GM23338 (cell line): ENCODE measurements at regions not wholly inside any gene's neighbourhood (a gene's known extent, or its start where the extent isn't known, plus 50 kb on each side); places are given as distances from the start of the nearest gene placed in this dataset.

Experiments used
- ATAC-seq: fragments of 200-7000 bp; cut with Tn5 transposase; 3 replicates; pipeline ENCODE4 v1.9.1; 2020
- DNase-seq: peaks from one replicate; pipeline ENCODE4 v3.0.0-alpha.2; 2015; ENCODE audit warnings: low spot score
- H2AFZ ChIP-seq: fragments of 200-600 bp; sonication (generic); 2 replicates; pipeline ENCODE4 v1.8.0; 2016; ENCODE audit warnings: antibody characterized with exemption, mild to moderate bottlenecking, moderate library complexity
- H3F3A ChIP-seq: fragments of 200-600 bp; sonication (generic); replicated peaks from 2 replicates; pipeline ENCODE4 v1.8.0; 2017; ENCODE audit warnings: antibody characterized with exemption, mixed run types, low read depth
- H3K27ac ChIP-seq: fragments of 200-600 bp; sonication (generic); 2 replicates; pipeline ENCODE4 v1.6.1; 2016; ENCODE audit warnings: low read depth
- H3K27me3 ChIP-seq: fragments of 200-600 bp; sonication (generic); 2 replicates; pipeline ENCODE4 v1.8.0; 2016; ENCODE audit warnings: mild to moderate bottlenecking, mixed run types, moderate library complexity; ENCODE audit not compliant: insufficient read depth
- H3K36me3 ChIP-seq: fragments of 200-600 bp; sonication (generic); 2 replicates; pipeline ENCODE4 v1.8.0; 2016; ENCODE audit warnings: mild to moderate bottlenecking; ENCODE audit not compliant: insufficient read depth
- H3K4me1 ChIP-seq: fragments of 200-600 bp; sonication (generic); 2 replicates; pipeline ENCODE4 v1.8.0; 2016; ENCODE audit warnings: mild to moderate bottlenecking, moderate library complexity; ENCODE audit not compliant: insufficient read depth
- H3K4me2 ChIP-seq: fragments of 200-600 bp; sonication (generic); 2 replicates; pipeline ENCODE4 v1.7.1; 2017; ENCODE audit warnings: mixed run types
- H3K4me3 ChIP-seq: fragments of 200-600 bp; sonication (generic); 2 replicates; pipeline ENCODE4 v1.6.1; 2016; ENCODE audit warnings: mixed run types
- H3K79me2 ChIP-seq: fragments of 200-600 bp; sonication (generic); replicated peaks from 2 replicates; pipeline ENCODE4 v1.8.0; 2017; ENCODE audit warnings: mild to moderate bottlenecking; ENCODE audit not compliant: insufficient read depth
- H3K9me2 ChIP-seq: fragments of 200-600 bp; sonication (generic); 2 replicates; pipeline ENCODE4 v1.8.0; 2017; ENCODE audit not compliant: insufficient read depth
- H4K20me1 ChIP-seq: fragments of 200-600 bp; sonication (generic); replicated peaks from 2 replicates; pipeline ENCODE4 v1.8.0; 2017; ENCODE audit warnings: mild to moderate bottlenecking; ENCODE audit not compliant: insufficient read depth
- H3K27ac Mint-ChIP-seq: 2 replicates; pipeline ENCODE4 v1.8.0; 2020; ENCODE audit warnings: inconsistent platforms, mild to moderate bottlenecking, moderate library complexity, mixed read lengths
- H3K27me3 Mint-ChIP-seq: 3 replicates; pipeline ENCODE4 v1.8.0; 2022; ENCODE audit warnings: low read depth, mild to moderate bottlenecking, moderate library complexity, mixed read lengths, inconsistent platforms; ENCODE audit not compliant: insufficient read depth, poor library complexity
- H3K36me3 Mint-ChIP-seq: 3 replicates; pipeline ENCODE4 v1.8.0; 2021; ENCODE audit warnings: low read depth, mild to moderate bottlenecking, inconsistent platforms, moderate library complexity, mixed read lengths
- H3K4me1 Mint-ChIP-seq: 3 replicates; pipeline ENCODE4 v1.8.0; 2020; ENCODE audit warnings: mild to moderate bottlenecking, inconsistent platforms, mixed read lengths
- H3K4me3 Mint-ChIP-seq: 3 replicates; pipeline ENCODE4 v1.8.0; 2021; ENCODE audit warnings: moderate library complexity, mild to moderate bottlenecking, inconsistent platforms, mixed read lengths
- H3K9me3 Mint-ChIP-seq: 3 replicates; pipeline ENCODE4 v1.8.0; 2020; ENCODE audit warnings: moderate library complexity, mild to moderate bottlenecking, inconsistent platforms, mixed read lengths
- CREB1 ChIP-seq: fragments of 250-450 bp; sonication (Bioruptor Pico); IDR thresholded peaks from 2 replicates; pipeline ENCODE4 v1.5.0; 2020; ENCODE audit warnings: low read depth, mild to moderate bottlenecking, moderate library complexity
- CTCF ChIP-seq, 2 experiments: fragments of 200-600 bp in 1 of 2; sonication (generic) in 1 of 2; conservative IDR thresholded peaks; 2 replicates each; pipeline versions ENCODE4 v1.5.1 to v1.6.1; 2016 to 2017; ENCODE audit warnings: antibody characterized with exemption in 2 of 2, low read depth in 2 of 2, mild to moderate bottlenecking in 2 of 2, moderate library complexity in 1 of 2
- EZH2 ChIP-seq: fragments of 200-600 bp; sonication (generic); IDR thresholded peaks from one replicate; pipeline ENCODE4 v1.8.0; 2017; ENCODE audit warnings: antibody characterized with exemption, mild to moderate bottlenecking, low read depth; ENCODE audit not compliant: unreplicated experiment
- EZH2phosphoT487 ChIP-seq: fragments of 200-600 bp; sonication (generic); IDR thresholded peaks from one replicate; pipeline ENCODE4 v1.8.1; 2018; ENCODE audit warnings: antibody characterized with exemption; ENCODE audit not compliant: unreplicated experiment
- JUNB ChIP-seq: IDR thresholded peaks from one replicate; pipeline ENCODE4 v1.6.1; 2016; ENCODE audit warnings: antibody characterized with exemption; ENCODE audit not compliant: unreplicated experiment
- POLR2AphosphoS5 ChIP-seq: IDR thresholded peaks from 2 replicates; pipeline ENCODE4 v1.6.1; 2016; ENCODE audit warnings: antibody characterized with exemption, low read depth
- ZNF331 ChIP-seq: fragments of 250-450 bp; sonication (Bioruptor Pico); IDR thresholded peaks from 2 replicates; pipeline ENCODE4 v1.5.0; 2020; ENCODE audit warnings: low read depth, mild to moderate bottlenecking, moderate library complexity

DNA sequence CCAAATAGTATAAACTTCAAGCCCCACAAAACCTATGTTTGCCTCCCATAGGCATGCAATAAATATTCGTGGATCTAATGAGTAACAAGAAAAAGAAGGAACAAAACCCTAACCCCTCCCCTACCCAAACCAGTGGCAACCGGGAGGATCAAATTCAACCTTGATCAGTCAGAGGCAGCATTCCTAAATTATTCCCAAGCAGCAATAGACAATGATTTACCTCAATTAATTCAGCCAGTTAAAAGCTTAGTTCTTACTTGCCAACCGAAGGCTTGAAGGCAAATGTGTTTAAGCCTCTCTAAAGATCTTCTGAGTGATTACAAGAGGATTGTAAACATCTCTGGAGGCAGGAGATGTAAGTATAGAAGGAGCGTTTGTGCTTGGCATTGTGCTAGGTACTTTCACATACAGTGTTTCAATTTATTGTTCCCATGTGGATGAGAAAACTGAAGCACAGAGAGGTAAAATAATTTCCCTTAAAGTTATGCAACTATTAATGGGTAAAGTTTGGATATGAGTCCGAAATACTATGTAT, 197.7 kb downstream of the MTX2 start (continued):
- no peak for TF ChIP-seq EZH2
- TF ChIP-seq EZH2phosphoT487, result no peak
- no peak for TF ChIP-seq POLR2AphosphoS5
- no peak for TF ChIP-seq CTCF (conservative IDR thresholded peaks at IDR 0.05; ENCODE audit: low read depth in 2 of 2)

GRCh38 chr2:176467595-176467994, 198.4 kb downstream of the MTX2 start:
- Histone ChIP-seq H3K36me3 (no peaks in the 10 kb centered on the region), H3K4me1 (peaks cover 11% of the 10 kb centered on the region; the same call in 1 of the 2 replicates), H3K27me3 (no peaks in the 10 kb centered on the region), H3K4me3 (no peak overlapping the region), H2AFZ (no peak overlapping the region), H4K20me1 (no peaks in the 10 kb centered on the region), H3K79me2 (no peaks in the 10 kb centered on the region), H3F3A (no peaks in the 10 kb centered on the region), H3K9me2 (no peaks in the 10 kb centered on the region), H3K27ac (no peak overlapping the region), H3K4me2 (no peak overlapping the region)
- Mint-ChIP-seq H3K36me3 (no peaks in the 10 kb centered on the region), H3K4me1 (peaks cover 16% of the 10 kb centered on the region), H3K9me3 (no peaks in the 10 kb centered on the region), H3K27me3 (peaks cover 2% of the 10 kb centered on the region), H3K27ac (no peak overlapping the region), H3K4me3 (no peak overlapping the region)
- TF ChIP-seq JUNB, result no peak
- no peak for TF ChIP-seq CREB1 (CRISPR knock-in tag)
- no peak for TF ChIP-seq EZH2
- TF ChIP-seq CTCF (conservative IDR thresholded peaks at IDR 0.05; ENCODE audit: low read depth in 2 of 2), result no peak
- DNase-seq (no peak), ATAC-seq (no peak)

- Histone ChIP-seq H3K4me2 (no peak overlapping the region), H3K27me3 (no peaks in the 10 kb centered on the region), H3K27ac (no peak overlapping the region), H2AFZ (no peak overlapping the region), H3F3A (no peaks in the 10 kb centered on the region), H4K20me1 (no peaks in the 10 kb centered on the region; the same call in 1 of the 2 replicates), H3K4me3 (no peak overlapping the region), H3K4me1 (0 out of 2 replicates have a peak, but pooled peaks cover 10% of the 10 kb centered on the region), H3K79me2 (no peaks in the 10 kb centered on the region), H3K36me3 (no peaks in the 10 kb centered on the region), H3K9me2 (no peaks in the 10 kb centered on the region)
- DNase-seq (no peak), ATAC-seq (no peak)
- no peak overlapping the region for H3K27ac Mint-ChIP-seq
- no peaks in the 10 kb centered on the region for H3K9me3 Mint-ChIP-seq
- no peaks in the 10 kb centered on the region for H3K36me3 Mint-ChIP-seq
- TF ChIP-seq ZNF331 (CRISPR knock-in tag), result no peak
- TF ChIP-seq CTCF (conservative IDR thresholded peaks at IDR 0.05; ENCODE audit: low read depth in 2 of 2), result no peak
- no peak for TF ChIP-seq JUNB
- no peak for TF ChIP-seq EZH2phosphoT487
- TF ChIP-seq POLR2AphosphoS5, result no peak
- H3K27me3 Mint-ChIP-seq, result peaks cover 3% of the 10 kb centered on the region
- H3K4me3 Mint-ChIP-seq, result no peak overlapping the region
- peaks cover 18% of the 10 kb centered on the region for H3K4me1 Mint-ChIP-seq
Observed at GRCh38 chr2:176468457-176469113, 199.3 kb downstream of the MTX2 start.
